Stimulated activated CD8-positive, alpha-beta memory T cell treated with anti-CD3 and anti-CD28 coated beads, Interleukin-12 subunit alpha, Interleukin-12 subunit beta, amount 100 ng/mL, for 1 hour (primary cell): ENCODE measurements at regions not wholly inside any gene's neighbourhood (a gene's known extent, or its start where the extent isn't known, plus 50 kb on each side); places are given as distances from the start of the nearest gene placed in this dataset.

Source experiments
- DNase-seq: peaks from one replicate; pipeline ENCODE4 v3.0.0-alpha.2; 2020; ENCODE audit warnings: low read depth

DNA sequence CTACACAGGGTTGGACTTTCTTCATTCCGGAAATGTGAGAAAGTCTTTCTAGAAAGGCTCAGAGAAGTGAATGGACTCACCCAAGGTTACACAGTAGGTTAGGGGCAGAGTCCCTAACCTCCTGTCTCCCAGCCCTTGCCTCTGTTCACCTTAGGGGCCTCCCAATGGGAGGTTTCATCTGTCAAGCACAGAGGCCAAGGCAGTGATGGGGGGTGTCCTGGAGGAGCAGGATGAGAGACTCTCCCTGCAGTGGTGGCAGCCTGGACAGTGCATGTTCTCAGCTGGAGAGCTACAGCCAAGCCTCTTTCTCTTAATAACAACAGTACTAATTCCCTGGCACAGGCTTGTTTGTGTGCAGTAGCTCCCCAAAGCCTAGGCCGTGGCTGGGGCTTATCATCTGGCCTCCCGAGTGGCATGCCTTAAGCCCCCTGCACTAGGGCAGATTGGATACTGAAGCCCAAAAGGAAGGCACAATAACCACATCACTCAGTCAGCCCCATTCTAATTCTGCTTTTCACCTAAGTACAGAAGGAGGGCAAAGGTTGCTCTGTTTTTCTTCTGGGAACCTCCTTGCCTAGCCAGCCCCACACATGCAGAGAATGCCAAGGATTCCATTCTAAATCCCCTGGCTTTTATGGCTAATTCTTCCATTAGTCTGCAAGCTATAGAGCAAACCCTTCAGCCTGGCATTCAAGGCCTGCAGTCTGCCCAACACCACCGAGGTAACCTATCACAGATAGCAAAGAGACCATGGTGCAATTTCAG, 50.2 kb upstream of the XPA start:
- no peak for DNase-seq

- DNase-seq = no peak
These were observed 51.4 kb upstream of the XPA start for GRCh38 chr9:97748525-97748924.

DNA sequence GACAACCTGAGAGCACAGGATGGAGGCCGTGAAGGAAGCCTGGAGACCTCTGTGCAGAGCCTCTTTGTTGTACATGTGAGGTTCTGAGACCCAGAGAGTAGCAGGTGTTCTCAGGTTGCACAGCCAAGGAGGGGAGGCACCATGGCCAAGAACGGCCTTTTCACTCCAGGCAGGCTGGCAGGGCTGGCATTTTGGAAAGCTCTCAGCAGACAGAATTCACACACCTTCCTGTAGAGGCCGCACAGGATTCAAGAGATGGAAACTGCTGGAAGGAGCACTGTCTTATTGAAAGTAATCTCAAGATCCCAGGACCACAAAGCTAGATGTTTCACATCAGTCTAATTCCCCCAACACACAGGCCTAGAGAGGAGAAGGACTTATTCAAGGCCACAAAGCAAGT, 52.8 kb upstream of the XPA start:
- no peak for DNase-seq

DNA sequence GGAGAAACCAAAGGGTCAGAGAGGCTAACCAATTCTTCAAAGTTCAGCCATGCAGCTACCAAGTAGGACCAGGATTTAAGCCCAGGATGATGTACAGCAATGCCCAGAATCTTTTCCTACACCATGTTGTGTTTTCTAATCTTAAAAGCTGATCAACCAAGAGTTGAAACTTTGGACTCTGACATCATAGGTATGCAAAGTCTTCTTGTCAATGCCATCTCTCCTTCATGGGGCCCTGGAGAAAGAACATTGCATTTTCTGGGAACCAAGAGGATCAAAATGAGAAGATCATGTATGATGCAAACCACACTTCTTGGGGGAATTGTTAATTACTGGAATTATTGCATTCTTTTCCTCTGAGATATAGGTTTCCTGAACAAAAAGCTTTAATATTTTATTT, 54.4 kb upstream of the XPA start:
- DNase-seq = no peak

DNA sequence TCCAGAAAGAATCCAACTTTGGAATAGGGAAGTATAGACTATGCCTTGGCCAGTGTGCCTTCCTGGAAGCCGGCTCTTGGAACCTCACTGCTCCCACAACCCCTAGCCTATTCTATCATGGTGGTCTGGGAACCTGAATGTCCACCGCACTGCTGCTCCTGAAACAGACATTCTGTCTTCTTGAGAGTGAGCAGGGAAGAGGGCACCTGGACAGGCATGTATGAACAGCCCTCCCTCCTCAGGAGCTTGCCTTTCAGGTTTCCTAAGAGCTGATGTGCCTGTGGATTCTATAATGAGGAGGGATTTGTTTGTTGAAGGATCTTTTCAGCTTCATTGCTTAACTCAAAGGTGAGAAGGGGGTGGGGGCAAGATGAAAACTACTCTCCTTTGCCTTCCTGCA, 55.1 kb upstream of the XPA start:
- DNase-seq = no peak

DNA sequence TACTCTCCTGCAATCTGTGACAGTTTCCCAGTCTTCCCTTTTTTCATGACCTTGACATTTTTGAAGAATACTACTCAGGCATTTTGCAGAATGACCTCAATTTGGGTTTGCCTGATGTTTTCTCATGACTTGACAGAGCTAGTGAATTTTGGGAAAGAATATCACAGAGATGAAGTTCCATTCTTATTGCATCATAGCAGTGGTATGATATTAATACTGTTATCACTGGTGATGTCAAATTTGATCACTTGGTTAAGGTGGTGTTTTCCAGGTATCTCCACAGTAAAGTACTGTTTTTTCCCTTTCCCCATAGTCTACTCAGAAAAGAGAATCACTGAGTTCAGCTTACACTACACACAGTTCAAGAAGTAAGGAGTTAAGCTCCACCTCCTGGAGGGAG, 56.2 kb upstream of the XPA start:
- no peak for DNase-seq

- DNase-seq = no peak
These were observed 56.8 kb upstream of the XPA start for GRCh38 chr9:97753975-97754374.

GRCh38 chr9:97755618-97756267, 58.6 kb upstream of the XPA start:
- no peak for DNase-seq

DNA sequence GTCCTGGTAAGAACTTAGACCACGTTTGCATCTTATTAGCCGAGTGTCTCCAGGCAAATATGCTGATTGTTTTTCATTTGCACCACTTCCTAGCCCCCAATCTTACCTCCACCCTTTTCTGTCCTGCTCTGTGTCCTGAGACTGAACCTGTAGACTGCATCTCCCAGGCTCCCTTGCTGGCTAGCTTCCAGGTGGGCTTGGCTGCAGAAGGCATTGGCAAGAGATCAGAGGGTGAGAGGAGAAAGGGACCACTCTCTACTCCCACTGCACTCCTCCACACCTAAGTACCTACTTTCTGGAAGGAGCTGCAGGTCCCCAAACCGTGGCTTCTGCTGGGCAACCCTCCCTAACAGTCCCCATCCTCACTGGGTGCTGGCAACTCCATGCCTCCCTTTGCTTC, 59.9 kb upstream of the XPA start:
- DNase-seq = no peak

DNA sequence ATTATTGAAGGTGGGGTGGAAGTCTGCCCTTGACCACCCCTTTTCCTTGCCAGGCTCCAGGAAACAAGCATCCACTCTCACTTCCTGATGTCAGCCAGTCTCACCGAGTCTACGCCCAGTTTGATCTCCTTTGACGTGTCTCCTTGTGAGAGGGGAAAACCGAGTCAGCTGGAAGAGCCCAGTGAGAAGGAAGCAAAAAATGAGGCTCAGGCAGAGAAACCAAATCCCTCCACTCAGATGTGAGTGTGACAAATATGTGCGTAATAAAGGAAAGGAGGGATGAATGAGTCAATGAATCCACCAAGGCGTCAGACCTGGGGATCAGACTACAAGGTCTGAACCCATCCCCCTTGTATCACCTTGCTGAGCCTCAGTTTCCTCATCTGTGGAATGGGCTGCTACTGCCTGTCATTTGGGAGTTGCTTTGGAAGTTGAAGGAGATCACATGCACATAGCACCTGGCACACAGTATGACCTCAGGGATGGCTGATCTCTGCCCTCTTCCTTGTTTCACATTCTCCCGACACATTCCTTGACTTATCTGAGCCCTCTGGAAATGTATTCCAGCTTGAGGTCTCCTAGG, 61.3 kb upstream of the XPA start:
- no peak for DNase-seq

- no peak for DNase-seq
These were observed 62.6 kb upstream of the XPA start for GRCh38 chr9:97759581-97760288.

GRCh38 chr9:97761056-97761598, 64.0 kb upstream of the XPA start:
- DNase-seq = no peak

DNA sequence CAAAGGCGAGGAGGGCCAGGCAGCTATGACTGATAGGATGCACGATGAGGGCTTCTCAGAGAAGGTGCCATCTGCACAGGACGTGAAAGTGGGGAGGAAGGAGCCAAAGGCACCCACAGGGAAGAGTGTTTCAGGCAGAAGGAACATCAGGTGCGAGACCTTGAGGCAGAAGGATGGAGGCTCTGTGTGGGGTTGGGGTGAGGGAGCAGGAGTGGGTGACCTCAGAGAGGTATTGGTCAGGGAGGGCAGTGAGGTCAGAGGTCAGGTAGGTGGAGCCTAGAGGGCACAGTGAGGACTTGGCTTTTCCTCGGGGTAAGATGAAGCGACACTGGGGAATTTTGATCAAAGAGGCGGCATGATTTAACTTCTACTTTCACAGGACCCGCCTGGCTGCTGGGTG, 64.7 kb upstream of the XPA start:
- no peak for DNase-seq

DNA sequence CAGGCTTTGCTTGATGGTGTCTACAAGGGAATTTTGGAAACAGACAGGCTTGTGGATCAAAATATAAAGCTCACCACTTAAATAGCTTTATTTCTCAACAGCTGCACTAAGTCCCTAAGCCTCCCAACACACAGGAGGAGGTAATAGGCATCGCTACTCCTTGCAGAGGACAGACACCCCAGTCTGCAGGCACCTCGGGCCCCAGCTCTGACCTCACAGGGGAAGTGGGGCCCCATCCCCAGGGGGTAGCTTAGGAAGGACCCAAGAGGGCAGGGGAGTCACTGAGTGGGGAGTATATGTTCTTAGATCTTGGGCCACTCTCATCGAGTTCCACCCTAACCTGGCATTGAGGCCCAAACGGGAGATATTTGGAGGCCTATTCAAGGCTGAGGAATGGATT, 66.7 kb upstream of the XPA start:
- no peak for DNase-seq

DNA sequence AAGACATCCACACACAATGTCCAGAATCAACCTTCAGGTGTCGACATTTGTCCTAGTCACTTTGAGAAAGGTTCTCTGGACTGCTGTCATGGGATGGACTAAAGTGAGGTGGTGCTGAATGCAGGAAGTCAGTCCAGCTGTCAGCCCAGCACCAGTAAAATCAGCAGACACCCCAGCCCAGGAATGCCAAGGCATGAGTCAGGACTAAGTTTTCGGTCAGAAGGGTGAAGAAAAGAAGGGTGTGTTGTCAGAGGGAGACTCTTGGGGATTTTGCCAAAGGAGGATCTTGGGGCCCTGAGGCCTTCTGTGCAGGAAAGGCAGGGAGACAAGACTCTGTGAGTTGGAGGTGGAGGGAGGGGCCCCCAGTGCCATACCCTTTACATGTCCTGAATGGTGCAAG, 69.0 kb upstream of the XPA start:
- DNase-seq = no peak

DNA sequence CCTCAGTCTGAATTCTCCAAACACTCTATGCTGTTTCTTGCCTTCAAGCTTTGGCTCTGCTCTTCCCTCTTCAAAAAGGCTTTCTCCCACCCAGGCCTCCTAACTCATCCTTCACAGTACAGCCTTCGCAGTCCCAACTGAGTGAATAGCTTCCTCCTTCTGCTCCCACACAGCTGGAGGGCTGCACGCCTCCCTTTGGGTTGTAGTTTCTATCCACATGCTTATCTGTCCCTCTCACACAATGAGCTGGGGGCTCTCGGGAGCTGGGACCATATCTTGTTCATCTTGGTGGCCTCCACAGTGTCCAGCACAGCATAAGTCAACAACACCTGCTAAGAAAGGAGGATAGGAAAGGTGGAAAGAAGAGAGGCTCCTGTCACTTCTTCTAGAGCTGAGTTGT, 69.5 kb upstream of the XPA start:
- no peak for DNase-seq

GRCh38 chr9:97767891-97768290, 70.8 kb upstream of the XPA start:
- no peak for DNase-seq

- DNase-seq = no peak
These were observed 71.6 kb upstream of the XPA start for GRCh38 chr9:97768746-97769145.

GRCh38 chr9:97769208-97769607, 72.1 kb upstream of the XPA start:
- DNase-seq = no peak

DNA sequence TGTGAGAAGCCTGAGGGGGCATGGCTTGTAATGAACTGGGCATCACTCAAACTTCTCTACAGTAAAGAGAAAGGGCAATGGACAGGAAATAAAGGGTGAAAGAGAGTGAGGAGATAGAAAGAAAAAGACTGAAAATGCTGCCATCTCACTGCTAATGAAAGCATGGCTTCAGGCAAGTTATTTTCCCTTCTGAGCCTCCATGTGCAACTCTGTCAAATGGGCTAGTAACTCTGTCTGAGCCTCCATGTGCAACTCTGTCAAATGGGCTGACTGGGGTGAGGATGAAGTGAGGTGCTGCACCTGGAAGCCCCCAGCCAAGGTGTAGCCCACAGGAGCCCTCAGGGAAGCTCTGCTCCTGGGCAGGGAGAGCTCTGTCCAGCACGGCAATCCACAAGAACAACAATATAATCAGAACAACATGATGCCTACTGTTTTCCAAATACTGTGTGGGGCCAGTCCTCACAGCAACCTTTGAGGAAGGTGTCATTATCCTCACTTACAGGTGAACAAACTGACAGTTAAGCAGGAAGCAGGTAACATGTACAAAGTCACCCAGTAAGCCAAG, 73.8 kb upstream of the XPA start:
- no peak for DNase-seq

DNA sequence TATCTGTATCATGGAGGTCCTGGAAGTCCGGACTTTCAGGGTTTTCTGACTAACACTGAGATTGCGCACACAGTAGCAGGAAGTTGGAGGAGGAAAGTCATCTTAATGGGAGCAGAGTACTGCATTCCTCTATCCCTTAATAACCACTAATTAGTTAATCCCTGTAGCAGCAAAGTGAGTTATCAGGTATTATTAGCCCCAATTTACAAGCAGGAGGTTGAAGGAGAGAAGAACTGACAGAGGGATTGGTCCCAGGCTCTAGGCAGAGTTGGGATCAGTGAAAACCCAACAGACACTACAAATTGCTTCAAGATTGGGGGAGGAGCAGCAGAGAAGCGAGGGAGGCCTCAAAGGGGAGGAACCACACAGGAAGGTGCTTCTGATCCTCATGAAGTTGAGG, 74.5 kb upstream of the XPA start:
- no peak for DNase-seq

DNA sequence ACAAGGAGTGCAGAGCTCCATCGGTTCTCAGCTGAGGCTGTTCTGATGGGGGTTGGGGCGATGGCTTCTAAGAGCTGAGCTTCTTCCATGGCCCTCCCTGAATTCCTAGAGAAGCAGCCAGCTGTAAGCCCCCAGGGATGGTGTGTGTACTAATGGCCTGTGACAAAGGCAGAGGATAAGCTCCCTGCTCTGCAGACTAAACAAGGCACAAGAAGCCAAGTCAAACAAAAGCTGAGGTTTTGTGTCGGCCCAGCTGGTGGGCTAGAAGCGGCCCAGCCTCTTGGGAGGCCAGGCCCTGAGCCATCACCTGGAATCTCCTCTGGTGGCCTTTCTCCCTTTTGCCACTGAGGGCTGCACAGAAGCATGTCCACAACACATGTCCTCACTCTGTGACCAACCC, 75.0 kb upstream of the XPA start:
- DNase-seq = no peak
